ENCODE measurements at regions not wholly inside any gene's neighbourhood (a gene's known extent, or its start where the extent isn't known, plus 50 kb on each side); places are given as distances from the start of the nearest gene placed in this dataset.

DNA sequence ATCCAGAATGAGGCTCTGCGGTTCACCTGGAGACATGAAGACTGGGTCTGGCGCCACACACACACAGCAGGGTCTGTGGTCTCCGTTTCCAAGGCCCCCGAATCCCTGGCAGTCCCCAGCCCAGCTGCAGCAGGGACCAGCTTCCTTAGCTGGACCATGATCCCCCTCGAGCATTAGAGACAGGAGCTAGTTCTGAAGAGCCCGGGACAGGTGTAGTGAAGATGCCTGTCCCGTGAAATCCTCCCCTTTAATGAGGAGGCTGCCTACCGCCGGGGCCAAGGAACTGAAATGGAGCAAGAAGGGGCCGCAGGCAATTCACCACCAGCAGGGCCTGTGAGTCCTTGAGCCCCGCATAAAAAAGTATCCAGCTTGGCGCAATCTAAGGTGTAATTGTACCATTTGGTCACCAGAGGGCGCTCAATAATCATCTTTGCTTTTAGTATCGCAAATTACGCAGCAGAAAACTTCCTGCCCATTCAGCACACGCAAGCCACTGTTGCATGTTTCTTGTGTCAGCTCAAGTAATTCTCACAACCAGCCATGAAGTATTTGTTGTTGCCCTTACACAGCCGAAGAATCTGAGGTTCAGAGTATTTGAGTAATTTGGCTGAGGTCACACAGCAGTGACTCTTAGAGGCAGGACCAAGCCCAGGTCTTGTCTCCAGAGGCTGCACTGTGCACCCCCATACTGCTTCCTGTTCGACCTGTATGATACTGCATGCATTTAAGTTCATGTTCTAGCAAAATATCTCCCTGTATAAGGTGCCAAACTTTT is 54.3 kb upstream of the PPP2R5C start:
- peak; percentile 4 to 52 for DNase-seq

DNA sequence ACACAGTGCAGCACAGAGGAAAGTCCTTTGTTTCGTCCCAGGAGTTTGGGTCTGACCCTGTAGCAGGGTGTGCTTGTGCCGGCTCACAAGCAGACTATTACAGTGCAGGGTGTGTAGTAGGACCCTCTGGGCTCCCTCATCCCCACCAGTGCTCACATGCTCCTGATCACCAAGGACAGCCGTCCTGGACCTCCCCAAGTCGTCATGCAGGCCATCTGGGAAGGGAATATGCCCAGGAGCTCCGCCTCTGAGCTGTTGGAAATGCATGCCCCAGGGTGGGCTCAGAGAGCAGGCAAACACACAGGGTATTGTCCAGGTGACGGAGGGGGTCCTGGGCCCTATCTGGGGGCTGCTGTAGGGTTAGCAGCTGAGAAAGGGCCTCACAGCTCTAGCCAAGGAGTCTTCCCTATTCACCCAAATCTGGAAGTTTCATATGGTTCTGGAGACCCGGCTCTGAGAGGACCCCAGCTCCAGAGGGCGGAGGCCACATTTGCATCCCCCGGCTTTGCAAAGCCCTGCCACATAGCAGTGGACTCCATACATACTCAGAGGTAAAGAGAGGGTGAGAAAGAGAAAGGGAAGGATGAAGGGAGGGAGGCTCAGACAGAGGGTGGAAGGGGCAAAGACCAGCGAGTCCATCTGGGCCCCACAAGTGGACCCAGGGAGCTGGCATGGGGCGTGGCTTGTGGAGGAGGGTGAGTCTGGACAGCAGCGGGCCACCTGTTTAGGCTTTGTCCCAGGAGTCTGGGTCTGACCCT is 53.5 kb upstream of the PPP2R5C start:
- DNase-seq: no peak

DNA sequence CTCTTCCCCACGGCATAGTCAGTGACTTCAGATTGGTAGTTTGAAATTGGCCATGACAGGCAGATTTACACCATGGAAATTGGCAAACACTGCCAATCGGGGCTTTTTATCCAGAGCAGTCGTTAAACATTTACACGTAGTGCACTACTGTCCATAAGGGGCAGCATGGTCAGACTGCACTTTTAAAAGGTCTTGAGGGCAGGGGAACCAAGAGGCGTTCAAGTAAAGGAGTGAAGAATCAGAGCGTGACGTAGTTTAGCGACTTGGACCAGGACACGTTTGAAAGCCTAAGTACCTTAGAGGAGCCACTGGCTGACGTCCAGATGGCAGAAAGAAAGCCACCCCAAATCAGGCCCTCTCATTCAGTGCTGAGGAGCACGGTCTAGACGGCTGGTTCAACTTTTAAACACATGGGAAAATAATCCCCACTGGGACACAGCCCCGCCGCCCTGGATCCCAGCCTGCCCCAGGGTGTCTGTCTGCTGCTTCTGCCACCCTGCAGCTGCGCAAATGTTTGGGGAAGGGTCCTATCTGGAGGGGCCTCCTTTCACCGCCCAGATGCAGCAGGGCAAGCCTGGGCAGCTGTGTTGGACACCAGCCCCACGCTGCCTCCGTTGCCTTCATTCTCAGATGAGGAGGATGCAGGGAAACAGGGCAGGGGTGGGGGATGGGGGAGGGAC is 52.5 kb upstream of the PPP2R5C start:
- DNase-seq: no peak

DNA sequence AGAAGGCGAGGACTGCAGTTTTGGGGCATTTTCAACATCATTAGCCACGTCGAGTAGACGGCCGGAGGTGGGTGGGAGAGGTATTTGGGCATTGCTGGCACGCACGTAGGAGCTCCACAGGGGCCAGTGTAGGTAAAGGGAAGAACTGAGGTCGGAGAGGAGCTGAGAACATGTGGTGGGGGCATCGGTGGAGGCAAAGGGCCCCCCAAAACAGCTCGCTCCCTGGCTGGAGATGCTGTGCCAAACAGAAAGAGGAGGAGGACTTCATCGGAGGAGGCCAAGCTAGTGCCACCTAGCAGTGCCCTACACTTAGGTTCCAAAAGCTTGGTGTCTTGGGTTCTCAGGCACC is 52.0 kb upstream of the PPP2R5C start:
- no peak for DNase-seq

DNA sequence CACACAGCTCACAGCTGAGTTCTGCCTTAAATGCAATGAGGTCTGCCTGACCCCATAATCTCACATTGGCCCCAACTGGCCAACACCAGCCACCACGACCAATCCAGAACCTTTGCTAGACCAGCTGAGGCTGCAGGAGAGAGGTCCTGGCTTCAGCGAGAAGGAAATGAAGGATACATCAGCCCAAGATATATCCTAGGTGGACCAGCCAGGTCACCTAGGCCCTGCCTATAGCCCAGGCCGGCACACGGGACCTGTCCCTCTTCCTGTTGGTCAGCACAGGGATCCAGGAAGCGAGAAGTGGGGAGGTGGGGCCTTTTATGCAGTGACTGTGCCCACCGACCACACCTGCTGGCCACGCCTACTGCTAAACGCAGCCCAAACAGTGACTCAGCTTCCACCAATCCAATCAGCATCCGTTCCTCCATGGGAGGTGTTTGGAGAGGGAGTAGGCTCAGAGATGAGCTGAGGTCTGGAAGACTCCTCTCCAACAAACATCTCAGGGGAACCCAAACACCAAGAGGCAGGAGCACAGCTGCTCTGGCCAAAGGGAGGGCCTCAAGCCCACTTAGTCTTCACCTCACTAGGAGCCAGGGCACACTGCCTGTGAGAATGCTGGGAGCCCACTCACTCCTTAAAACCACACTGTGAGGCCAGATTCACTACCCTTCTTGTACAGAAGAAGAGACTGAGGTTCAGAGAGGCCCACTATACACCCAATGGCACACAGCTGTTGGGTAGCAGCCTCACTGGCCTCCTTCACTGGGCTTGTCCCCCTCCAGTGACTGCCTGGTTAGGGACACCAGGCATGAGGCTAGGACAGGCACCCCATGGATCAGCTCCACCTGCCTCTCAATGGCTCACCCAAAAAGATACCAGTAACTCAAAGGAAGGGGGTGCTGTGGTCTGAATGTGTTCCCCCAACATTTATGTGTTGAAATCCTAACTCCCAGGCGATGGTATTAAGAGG is 51.3 kb upstream of the PPP2R5C start:
- no peak for DNase-seq

DNA sequence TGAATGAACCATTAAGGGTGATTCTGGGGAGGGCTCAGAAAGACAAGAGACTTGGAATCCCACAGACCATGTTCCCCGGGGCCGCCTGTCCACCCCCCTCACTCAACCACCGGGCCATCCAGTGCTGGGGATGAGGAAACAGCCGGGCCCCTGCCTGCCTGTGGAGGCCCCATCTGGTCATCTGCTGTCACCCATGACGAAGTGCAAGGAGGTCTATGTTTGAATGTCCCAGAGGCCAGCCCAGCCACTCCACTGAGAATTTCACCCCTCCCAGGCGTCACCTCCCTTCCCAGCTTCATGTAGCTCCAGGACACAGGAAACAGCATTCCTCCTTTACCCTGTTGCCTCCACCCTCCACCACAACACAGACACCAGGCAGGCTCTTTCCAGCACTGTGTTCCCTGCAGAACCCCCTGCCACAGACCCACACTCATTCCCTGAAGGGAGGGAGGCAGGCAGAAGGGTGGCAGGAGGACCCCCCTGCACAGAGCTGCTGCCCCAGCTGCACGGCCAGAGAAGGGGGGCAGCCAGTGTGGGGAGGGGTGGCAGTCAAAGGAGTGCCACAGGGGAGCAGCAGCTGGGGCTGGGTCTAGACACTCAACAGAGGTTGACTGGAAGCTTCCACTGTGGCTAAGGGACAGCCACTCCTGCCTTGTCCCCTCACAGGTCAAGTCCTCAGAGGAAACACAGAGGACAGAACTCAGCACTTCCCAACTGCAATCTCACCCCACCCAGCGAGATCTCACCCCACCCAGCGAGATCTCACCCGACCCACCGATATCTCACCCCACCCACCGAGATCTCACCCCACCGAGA is 50.3 kb upstream of the PPP2R5C start:
- DNase-seq: no peak
